ENCODE measurements at regions not wholly inside any gene's neighbourhood (a gene's known extent, or its start where the extent isn't known, plus 50 kb on each side); places are given as distances from the start of the nearest gene placed in this dataset.
"Not testable (repeated sequence)": the region's sequence is repeated elsewhere in the genome, so short reads cannot be mapped to it uniquely, and the experiment has no call there.

DNA sequence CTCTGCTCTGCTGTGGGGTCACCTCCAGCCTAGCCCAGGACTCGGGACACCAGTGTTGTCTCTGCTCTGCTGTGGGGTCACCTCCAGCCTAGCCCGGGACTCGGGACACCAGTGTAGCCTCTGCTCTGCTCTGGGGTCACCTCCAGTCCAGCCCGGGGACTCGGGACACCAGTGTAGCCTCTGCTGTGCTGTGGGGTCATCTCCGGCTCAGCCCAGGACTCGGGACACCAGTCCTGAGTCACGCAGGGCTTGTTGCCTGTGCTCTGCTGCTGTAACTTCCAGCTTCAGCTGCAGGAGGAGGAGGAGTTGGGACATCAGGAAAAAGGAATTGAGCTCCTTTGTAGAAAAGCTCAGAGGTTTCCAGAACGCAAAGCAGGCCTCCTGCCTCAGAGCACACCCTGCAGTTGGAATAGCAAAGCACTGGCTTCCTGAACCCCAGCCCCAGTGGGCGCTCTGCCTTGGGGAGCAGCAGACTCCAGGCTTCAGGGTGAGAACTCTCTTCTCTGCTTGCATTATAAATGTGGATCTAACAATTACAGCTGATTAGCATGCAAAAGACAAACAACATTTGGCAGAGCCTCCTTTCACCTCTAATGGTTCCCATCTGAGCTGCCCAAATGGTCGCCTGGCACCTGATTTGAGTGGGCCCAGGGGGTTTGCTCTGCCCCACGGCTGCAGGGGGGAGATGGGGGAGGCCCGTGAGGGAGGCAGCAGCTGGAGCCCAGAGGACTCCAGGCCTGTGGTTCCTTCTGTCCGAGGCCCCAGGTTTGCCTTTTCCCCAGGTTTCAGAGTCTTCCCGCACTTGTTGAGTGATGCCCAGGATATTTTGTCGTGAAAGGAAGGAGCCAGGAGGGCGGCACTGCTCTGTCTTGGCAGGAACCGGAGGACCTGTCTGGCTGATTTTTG, 323.7 kb downstream of the ADGRD1 start:
- not testable (repeated sequence) for DNase-seq

DNA sequence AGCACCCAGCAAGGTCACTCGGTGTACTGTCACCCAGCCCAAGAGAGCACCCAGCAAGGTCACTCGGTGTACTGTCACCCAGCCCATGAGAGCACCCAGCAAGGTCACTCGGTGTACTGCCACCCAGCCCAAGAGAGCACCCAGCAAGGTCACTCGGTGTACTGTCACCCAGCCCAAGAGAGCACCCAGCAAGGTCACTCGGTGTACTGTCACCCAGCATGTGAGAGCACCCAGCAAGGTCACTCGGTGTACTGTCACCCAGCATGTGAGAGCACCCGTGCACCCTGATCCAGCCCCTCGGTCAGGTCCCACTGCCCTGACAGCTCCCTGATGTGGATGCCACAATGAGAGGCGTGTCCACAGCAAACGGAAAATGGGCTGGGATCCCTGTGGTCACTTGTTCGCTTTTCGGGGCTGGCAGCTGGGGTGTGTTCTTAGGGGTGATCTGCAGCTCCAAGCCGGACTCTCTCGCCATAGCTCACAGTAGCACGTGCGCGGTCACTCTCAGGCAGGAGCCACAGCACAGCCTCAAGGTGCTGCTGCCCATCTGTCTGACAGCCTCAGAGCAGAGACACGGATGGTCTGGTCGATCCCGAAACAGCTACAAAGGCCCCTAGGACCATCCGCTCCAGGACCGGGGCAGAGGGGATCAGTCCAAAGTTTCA, 324.9 kb downstream of the ADGRD1 start:
- not testable (repeated sequence) for DNase-seq

DNA sequence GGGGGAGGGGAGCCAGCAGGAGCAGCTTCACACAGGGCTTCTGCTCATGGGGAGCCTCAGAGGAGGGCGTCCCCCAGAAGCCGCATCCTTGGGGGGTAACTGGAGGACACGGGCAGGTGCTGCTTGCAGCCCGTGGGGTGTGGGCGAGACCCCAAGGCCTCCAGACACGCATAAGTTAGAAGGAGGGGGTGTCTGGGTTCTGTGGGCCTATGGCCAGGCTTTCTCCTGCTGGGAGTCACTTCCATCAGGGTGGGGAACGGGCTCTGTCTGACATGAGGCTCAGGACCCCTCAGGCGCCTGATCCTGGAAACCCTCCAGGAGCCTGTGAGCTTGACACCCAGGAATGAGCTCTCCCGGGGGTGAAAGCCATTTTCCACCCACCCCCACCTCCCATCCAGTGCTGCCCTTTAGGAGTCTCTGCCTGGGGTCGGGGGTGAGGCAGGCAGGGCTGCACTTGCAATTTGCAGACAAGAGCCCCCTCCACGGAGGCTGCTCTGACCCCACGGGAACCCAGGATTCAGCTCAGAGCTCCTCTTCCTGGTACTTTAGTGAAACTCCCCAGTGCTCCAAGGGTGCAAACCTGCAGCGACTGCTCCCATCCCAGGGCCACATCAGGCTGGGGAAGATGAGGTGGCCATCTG, 325.7 kb downstream of the ADGRD1 start:
- DNase-seq, result no peak

DNA sequence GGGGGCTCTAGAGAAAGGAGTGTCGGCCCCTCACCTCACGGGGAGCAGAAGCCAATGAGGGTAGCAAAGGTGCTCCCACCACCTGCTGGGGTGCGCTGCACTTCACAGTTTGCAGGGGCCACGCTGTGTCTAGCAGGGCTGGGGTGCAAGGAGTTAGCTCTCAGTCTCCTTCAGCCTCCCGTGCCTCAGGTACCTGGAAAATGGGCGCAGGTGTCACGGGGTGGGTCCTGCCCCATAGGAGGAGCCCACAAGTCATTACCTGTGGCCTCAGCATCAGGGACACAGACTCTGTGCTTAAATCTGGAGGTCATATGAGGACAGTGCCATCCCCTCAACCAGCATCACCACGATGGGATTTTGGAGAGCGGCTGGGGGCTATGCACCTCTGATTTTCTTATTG, 326.7 kb downstream of the ADGRD1 start:
- DNase-seq, result no peak

DNA sequence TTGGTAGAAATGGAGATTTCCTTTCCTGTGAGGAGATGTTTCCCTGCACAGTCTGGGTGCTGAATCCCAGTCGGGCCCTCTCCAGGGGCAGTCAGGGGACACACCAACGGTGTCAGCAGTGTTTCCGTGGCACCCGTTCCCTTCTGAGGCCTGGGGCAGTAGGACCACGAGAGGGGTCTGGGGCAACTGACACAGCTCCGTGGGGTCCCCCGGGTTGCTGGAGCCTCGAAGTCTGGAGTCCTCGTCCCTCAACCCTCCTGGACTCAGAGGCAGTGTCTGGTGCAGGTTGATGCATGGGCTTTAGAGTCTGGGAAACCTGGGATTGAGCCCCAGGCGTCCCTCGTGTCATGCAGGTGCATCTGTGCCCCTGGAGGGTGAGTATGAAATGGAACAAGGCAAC, 327.3 kb downstream of the ADGRD1 start:
- DNase-seq, result no peak

DNA sequence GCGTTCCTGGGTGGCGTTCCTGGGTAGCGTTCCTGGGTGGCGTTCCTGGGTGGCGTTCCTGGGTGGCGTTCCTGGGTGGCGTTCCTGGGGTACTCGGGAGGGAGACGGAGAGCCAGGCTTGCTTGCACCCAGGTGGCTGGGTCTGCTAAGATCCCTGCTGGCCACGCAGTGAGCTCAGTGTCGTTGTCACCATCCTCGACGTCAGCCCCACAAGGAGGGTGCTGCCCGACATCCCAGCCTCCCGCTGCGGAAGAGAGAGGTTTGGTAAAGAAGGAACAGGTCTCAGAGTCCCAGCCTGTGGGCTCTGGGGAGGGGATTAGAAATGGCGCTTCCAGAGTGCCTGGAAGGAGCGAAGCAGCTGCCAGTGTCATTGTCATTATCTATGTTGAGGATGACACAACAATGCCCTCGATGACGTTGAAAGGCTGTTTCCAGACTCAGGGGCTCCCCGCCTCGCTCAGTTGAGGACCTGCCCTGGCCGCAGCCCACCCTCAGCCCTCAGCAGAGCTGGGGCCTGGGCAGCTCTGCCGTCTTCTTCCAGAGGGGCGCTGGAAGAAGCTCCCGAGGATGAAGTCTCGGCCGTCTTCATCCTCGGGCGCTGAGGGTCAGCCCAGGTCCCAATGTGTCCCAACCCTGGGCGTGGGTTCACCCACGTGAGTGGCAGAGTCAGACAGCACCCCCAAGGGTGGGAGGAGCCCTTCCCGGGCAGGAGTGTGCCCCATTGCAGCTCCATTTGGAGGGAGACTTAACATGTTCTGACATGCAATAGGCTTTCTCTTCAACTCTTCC, 328.8 kb downstream of the ADGRD1 start:
- DNase-seq, result no peak

DNA sequence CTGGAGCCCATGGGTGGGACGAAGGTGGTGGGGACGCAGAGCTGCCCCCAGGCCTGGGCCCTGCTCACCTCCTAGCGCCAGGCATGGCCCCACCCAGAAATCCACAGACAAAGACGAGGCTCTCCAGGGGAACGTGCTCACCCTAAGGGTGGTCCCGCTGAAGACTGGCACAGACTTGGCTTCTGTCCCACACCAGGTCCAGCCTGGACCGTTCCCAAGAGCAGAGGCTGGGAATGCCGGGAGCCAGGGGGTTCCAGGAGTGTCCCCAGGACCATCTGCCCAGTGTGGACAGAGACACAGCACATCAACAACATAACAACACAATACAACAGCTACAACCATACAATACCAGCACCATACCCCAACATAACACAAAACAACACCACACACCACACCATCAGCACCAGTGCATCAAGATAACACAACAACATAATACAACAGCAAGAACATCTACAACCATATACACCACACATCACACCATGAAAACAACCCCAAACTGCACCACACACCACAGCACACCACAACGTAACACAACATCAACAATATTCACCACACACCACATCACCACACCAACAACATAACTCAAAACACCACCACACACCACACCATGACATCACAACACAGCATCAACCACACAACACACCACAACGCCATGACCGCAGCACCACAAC, 329.6 kb downstream of the ADGRD1 start:
- DNase-seq, result no peak

DNA sequence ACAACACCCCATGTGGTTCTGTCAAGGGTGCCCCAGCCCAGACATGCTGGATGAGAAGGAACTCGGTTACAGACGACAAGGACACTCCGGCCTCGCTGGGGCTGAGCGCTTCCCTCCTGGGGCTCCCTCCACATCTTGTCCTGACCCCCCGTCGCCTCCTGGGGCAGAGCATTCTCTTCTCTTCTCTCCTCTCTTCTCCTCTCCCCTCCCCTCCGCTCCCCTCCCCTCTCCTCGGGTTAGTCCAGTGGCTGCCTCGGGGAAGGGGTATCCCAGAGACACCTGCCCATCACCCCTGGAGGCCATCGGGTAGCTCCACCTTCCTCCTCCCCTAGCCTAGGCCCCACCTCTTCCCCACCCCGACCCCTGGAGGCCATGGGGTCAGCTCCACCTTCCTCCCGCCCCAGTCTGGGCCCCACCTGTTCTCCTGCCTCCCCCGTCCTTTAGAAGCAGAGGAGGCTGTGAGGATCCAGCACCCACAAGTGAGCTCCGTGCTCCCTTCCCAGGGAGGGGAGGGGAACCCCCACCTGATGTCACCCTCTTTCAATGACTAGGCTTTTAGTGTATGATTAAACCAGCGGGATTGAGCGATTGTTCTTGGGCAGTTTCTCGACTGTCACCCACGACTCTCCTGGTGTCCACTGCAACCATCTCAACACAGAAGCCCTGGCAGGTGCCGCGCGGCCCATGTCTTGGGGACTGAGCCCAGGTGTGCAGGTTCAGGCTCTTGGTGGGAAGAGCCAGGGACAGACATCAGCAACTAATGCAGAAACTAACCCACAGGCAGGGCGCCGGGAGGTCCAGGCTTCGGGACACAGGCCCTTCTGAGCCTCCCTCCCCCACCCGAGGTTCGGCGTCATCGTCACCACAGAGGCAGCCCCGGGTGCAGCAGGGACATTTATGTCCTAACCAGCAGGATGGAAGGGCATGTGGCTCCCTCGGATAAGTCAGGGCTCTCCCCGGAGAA, 330.4 kb downstream of the ADGRD1 start:
- DNase-seq, result not testable (repeated sequence)

DNA sequence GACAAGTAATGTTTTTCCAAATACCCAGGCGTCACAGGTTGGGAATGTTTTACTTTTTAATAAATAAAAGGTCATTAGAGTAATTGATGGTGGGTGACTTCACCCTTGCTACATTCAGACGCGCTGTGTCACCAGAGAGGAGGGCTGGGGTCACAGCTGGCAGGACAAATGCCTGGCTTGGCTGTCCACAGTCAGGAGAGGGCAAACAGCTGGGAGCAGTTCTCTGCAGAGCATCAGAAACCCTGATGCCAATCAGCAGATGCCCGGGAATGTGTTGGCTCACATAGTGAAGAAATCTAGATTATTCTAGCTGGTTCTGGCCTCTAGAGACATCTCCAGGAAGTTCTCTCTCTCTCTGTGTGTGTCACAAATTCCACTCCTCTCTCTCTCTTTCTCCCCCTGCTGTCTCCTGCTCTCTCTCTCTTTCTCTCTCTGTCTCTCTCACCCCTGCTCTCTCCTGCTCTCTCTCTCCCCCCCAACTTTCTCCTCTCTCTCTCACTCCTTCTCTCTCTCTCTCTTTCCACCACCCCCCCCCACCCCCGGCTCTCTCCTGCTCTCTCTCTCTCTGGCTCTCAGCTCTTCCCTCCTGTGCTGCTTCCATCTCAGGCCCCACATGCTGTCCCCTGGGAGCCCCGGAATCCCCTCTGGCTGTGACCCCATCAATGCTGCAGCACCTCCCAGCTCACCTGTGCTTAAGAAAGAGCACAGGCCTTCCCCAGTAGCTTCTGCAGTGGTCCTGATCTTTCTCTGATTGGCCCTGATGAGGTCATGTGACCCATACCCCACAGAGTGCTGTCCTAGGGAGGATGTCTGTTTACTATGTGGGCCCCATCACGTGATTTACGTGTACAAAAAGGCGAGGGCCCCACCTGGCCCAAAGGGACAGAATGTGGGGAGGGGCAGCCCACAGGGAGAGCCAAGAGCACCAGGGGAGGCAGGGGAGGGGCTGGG, 331.5 kb downstream of the ADGRD1 start:
- DNase-seq, result not testable (repeated sequence)

DNA sequence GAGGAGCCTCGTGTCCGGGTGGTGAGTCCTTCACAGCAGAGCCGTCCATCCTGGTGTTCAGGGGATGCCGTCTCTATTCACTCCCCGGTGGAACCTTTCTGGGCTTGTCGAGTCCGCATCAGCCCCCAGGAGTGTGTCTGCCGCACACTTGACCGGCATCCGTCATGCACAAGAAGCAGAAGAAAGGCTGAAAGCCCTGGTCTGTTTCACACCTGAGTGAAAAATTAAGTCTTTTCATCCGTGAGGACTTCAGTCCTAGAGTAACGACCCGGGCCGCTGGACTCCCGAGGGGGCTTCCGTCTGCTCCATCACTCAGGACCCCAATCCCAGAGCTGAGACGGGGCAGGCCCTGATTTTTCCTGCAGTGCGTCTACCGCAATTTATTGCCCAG, 332.2 kb downstream of the ADGRD1 start:
- not testable (repeated sequence) for DNase-seq

DNA sequence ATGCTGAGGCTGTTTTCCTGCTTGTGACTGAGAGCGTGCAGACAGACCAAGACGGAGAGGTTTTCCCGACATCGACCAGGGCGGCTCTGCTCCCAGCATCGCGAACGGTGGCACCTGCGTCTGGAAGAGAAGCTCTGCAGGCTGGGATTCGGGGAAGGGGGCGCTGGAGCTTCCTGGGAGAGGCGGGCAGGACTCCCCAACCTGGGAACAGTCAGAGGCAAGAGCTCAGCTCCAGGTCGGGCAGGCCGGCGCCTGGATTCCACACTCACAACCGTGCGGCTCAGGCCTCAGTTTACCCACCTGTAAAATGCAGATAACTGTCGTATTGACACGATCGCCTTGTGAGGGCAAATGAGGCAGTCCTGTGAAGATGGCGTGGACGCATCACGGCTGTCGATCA, 332.6 kb downstream of the ADGRD1 start:
- not testable (repeated sequence) for DNase-seq

DNA sequence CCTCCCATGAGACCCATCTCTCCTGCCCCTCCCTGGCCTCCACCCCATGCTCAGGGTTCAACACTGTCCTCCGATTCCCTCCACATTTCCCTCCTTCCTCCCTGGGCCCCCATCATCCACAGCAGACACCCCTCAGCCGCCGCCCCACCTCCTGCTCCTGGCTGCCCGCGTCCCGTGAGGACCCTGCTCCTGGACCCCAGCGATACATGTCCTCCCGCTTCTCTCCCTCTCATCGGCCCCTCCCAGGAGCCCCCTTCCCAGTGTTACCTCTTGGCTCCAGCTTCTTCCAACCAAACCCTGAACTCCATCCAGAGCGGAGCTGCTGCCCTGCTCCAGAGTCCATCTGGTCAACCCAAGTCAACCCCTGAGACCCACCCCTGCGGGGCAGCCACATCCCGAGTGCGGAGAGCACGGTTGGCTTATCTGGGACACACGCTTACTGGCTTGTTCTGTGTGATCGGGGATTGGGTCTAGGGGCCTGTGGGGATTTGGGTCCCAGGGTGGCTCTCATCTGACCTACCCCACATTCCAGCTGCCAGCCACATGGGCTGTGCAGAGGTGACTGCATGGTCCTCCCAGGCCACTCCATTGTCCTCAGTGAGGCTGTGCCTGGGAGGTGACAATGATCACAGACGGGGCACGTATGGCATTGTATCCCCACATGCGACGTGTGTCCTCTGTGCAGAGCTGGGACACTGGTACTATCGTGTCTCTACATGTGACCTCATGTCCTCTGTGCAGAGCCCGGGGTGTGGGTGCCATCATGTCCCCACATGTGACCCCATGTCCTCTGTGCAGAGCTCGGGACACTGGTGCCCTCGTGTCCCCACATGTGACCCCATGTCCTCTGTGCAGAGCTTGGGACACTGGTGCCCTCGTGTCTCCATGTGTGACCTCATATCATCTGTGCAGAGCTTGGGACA, 333.6 kb downstream of the ADGRD1 start:
- DNase-seq, result no peak

DNA sequence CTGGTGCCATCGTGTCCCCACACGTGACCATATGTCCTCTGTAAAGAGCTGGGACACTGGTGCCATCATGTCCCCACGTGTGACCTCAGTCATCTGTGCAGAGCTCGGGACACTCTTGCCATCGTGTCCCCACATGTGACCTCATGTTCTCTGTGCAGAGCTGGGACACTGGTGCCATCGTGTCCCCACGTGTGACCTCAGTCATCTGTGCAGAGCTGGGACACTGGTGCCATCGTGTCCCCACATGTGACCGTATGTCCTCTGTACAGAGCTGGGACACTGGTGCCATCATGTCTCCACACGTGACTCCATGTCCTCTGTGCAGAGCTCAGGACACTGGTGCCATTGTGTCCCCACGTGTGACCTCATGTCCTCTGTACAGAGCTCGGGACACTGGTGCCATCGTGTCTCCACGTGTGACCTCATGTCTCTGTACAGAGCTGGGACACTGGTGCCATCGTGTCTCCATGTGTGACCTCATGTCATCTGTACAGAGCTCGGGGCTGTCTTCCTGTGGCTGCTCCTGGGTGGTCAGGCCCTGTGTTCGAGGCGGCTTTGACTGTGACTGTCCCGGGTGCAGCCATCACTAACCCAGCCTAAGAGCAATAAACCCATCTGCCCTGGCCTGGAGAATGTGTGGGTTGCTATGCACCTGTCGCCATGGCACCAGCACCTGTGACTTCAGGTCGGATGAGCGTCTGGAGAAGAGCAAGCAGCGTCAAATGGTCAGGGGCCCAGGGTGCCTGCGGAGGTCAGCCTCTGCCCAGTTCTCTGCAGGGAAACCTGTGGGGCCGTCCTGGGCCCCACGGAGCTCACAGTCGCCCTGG, 334.4 kb downstream of the ADGRD1 start:
- DNase-seq, result no peak

DNA sequence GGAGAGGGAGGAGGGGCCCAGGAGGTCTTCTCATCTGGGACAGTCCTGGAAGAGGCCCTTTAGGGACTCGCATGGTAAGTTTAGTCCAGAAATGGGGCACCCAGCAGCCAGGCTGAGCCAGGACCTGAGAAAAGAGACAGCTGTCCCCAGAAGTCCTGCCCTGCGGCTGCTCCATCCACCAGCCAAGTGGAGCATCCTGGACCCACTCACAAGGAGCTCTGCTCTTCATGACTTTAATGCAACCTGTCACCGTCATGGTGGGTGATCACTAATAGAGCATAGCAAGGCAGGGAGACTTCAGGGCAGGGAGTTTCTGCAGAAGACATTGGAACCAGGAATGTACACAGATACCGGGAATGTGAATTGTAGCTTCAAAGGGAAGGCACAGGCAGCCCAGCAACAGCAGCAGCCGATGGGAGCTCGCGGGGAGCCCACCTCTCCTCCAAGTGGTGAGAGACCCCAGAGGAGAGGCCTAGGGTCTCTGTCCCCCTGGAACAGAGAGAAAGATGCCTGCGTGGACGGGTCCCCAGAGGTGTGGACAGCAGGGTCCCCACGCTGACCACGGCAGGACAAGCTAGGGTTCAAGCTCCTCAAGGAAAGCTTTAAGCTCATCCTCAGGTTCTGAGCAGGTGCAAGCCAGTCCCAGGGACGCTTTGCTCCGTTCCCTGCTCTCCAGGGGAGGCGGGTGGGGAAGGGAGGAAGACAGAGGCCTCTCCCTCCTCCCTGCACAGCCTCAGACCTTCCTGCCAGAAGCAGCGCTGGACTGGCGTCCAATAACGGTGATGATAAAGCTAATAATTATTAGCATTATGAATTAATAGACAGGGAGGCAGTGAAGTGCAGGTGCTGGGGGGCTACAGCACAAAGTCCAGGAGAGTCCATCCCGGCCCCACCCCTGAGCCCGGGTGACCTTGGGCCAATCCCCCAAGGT, 335.3 kb downstream of the ADGRD1 start:
- DNase-seq, result not testable (repeated sequence)

DNA sequence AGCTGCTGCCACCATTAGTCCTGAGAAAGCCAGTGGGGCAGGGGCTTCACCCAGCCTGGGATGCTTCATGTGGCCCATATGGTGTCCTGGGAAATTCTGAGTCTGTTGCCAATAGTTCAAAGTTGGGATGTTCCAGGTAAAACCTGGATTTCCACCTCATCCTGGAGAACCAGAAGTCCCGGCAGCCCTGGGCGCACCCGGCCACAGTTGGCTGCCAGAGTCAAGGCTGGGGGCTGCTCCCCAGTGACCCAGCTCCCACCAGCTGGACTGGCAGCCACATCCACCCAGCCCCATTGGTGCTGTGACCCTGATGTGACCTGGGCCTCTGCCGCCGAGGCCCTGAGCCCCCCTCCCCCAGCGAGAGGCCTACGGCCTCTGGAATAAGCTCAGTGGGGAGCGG, 336.1 kb downstream of the ADGRD1 start:
- DNase-seq, result not testable (repeated sequence)

DNA sequence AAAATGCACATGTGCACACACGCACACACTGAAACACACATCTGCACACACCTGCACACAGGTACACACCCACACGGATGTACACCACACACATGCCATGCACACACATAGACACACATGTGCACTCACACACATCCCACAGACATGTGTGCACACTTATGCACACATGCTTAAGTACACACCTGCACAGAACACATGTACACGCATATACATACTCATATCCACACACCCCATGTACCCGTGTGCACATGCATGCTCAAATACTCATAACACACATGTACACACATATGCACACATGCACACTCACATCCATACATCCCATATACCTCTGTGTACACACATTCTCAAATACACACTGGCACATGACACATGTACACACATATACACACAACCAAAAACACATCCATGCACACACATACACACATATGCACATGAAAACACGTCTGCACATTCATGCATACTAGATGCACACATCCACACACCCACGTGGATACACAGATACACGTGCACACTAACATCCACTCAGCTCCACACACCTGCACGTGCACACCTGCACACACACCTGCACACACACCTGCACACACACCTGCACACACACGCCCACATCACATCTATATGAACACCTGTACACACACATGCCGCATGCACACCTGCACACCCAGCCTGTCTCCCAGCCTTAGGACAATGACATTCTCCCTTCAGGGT, 336.7 kb downstream of the ADGRD1 start:
- DNase-seq, result no peak

Data from CD4-positive, alpha-beta T cell treated with Interleukin-6 for 4 hours (primary cell).